GM18868 (cell line): ENCODE measurements at regions not wholly inside any gene's neighbourhood (a gene's known extent, or its start where the extent isn't known, plus 50 kb on each side); places are given as distances from the start of the nearest gene placed in this dataset.
"Not testable (repeated sequence)": the region's sequence is repeated elsewhere in the genome, so short reads cannot be mapped to it uniquely, and the experiment has no call there.

Experiments used
- ATAC-seq: cut with Tn5 transposase; IDR thresholded peaks from one replicate; pipeline ENCODE4 v1.9.1; 2021; ENCODE audit warnings: mild to moderate bottlenecking, moderate library complexity; ENCODE audit not compliant: unreplicated experiment

- ATAC-seq: no peak
These were observed 106.0 kb upstream of the SYT13 start for GRCh38 chr11:45392154-45392553.

- no peak for ATAC-seq
These were observed 105.2 kb upstream of the SYT13 start for GRCh38 chr11:45391168-45391850.

- ATAC-seq: no peak
These were observed 104.3 kb upstream of the SYT13 start for GRCh38 chr11:45390407-45390806.

- ATAC-seq: no peak
These were observed 102.3 kb upstream of the SYT13 start for GRCh38 chr11:45388472-45388871.

DNA sequence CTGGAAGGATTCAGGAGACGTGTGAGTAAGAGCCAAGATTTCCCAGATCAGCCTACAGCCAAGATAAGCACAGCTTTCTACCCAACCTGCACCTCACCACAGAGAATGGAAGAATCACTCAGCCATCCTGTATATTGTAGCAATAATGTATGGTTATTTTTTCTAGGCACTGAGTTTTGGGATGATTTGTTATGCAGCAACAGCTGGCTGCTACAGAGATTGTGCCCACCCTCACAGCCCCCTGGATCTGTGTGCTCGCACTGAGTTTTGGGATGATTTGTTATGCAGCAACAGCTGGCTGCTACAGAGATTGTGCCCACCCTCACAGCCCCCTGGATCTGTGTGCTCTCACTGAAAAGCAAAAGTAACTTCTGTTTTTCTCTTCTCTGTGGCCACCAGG, 101.7 kb upstream of the SYT13 start:
- not testable (repeated sequence) for ATAC-seq

GRCh38 chr11:45386972-45387371, 100.8 kb upstream of the SYT13 start:
- no peak for ATAC-seq

- no peak for ATAC-seq
These were observed 99.7 kb upstream of the SYT13 start for GRCh38 chr11:45385844-45386243.

GRCh38 chr11:45385423-45385822, 99.3 kb upstream of the SYT13 start:
- ATAC-seq: no peak

GRCh38 chr11:45384711-45385241, 98.6 kb upstream of the SYT13 start:
- ATAC-seq: no peak

- ATAC-seq: no peak
These were observed 97.9 kb upstream of the SYT13 start for GRCh38 chr11:45384016-45384415.

GRCh38 chr11:45383224-45383623, 97.1 kb upstream of the SYT13 start:
- ATAC-seq: no peak

DNA sequence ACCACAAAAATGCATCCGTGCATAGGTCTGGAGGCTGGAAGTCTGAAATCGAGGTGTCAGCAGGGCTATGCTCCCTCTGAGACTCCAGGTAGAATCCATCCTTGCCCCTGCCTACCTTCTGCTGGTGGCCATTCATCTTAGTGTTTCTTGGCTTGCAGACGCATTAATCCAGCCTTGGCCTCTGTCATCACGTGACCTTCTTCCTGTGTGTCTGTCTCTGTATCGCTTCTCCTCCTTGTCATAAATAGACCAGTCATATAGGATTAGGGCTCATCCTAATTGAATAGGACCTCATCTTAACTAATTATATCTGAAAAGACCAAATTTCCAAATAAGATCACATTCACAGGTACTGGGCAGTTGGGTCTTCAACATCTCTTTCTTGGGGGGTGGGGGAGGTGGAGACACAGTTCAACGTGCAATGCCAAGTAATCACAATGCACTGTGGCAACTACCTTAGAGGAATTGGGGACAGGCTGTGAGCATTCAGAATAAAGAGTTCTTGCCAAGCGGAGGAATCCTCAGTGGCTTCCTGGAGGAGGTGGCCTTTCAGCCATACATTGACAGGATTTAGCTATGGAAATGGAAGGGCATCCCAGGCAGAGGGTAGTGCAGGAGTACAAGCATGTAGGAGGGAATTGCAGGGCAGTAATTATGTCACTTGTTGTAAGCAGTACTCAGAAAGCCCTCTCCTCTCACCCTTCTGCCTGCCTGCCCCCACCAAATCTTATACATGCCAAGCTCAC, 96.2 kb upstream of the SYT13 start:
- ATAC-seq: no peak

DNA sequence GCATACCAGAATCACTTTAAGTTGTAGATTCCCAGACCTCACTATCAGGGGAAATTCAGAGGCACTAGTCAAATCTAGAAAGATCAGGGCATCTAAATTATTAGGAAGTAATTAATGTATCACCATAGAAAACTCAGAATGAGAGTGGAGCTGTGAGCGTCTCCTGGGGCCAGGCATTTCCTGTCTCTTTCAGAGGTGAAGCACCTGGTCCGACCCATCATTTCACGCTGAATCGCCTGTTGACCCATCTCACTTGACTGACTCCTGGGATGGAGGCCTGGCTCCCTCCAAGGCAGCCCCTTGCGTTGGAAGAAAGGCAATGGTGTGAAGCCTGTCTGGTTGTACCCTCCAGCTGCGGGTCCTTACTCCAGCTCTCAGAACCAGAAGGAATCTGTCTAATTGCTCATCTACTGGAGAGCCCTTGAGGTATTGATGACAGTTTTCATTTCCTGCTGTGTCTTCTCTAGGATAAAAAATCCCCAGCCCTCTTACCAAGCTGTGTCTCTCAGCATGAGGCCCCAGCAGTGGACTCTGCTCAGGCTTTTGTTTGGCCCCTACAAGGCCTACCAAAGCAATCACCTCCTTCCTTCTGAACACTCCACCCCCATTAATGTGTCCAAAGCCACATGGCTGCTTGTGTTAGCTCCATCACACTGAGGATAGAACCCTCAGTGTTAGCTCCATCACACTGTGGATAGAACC, 93.2 kb upstream of the SYT13 start:
- ATAC-seq: no peak

DNA sequence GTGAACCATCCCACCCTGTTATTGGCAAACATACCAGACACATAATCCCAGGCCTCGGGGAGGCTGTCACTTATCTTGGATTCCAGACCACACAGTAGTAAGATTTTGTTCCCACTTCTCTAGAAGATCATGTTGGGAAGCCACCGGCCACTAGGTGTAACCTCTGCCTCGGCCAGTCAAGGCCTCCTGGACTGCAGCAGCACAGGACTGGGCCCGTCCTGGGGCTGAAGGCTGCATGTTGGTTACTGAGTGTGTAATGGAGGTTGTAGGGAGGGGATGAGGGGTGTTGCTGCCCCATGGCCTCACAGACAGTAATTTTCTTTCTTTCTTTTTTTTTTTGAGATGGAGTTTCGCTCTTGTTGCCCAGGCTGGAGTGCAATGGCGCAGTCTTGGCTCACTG, 92.4 kb upstream of the SYT13 start:
- no peak for ATAC-seq

GRCh38 chr11:45374653-45375059, 88.5 kb upstream of the SYT13 start:
- no peak for ATAC-seq

- ATAC-seq: no peak
These were observed 88.0 kb upstream of the SYT13 start for GRCh38 chr11:45374130-45374529.

DNA sequence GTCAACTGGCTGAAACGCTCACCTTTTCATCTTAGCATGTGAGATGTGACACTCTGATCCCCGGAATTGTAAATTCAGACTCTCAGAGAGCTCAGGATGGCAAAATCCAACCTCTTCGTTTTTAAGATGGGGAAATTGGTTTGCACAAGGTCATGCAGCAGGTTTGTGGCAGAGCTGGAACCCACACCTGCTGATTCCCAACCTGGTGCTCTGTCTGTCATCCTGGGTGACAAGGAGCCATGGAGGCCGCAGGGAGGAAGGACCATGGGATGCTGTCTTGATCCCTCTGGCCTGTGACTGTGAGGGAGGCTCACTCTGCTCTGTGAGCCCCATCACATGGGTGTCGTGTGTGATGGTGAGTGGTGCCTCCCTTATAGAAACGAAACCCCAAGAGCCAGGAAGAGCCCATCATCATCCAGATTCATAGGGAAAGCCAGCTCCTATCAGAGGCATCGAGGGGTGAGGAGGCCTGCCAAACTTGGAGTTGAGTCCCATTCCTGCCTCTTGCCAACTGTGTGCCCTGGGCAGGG, 87.4 kb upstream of the SYT13 start:
- no peak for ATAC-seq

- not testable (repeated sequence) for ATAC-seq
These were observed 86.3 kb upstream of the SYT13 start for GRCh38 chr11:45372414-45372813.

DNA sequence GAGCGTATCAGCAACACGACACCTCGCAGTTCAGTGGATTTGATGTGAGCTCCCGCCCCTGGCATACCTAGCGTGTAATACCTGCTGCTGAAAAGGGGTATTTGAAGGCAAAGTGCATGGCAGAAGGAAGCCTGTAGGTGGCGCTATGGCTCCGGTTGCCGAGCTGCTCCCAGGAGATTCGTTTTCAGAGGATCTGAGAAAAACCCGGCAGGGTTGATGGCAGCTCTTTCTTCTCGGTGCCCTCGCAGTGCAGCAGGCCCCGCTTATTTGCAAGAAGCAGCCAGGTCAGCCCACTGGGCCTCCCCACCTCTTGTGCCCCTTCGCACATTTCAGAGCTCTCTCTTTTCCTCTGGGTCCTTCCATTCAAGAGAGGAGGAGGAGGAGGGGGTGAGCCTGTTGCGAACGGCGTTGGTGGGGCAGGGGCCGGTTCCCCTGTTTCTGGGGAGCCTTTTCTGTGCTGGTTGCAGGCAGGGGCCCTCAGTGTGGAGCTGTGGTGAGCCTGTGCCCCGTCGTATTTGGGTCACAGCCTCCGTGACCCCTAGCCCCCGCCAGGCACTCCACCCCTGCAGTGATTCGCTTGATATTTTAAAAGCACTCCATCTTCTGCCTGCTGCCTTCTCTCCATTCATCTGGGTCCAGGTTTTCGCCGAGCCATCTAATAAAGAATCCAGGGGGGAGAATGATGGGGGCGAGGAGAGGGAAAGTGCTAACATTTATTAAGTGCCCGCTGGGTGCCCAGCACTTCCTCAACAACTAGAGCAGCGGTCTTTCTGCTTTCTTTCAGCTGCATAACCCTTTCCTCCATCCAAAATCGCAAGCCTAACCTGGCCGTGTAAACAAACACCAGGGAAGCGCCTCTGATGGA, 85.3 kb upstream of the SYT13 start:
- ATAC-seq: peak; percentile 54

GRCh38 chr11:45369313-45369712, 83.2 kb upstream of the SYT13 start:
- ATAC-seq: no peak
